GM23338 (cell line): ENCODE measurements at regions not wholly inside any gene's neighbourhood (a gene's known extent, or its start where the extent isn't known, plus 50 kb on each side); places are given as distances from the start of the nearest gene placed in this dataset.

Source experiments
- ATAC-seq: fragments of 200-7000 bp; cut with Tn5 transposase; 3 replicates; pipeline ENCODE4 v1.9.1; 2020
- DNase-seq: peaks from one replicate; pipeline ENCODE4 v3.0.0-alpha.2; 2015; ENCODE audit warnings: low spot score
- H2AFZ ChIP-seq: fragments of 200-600 bp; sonication (generic); 2 replicates; pipeline ENCODE4 v1.8.0; 2016; ENCODE audit warnings: antibody characterized with exemption, mild to moderate bottlenecking, moderate library complexity
- H3F3A ChIP-seq: fragments of 200-600 bp; sonication (generic); replicated peaks from 2 replicates; pipeline ENCODE4 v1.8.0; 2017; ENCODE audit warnings: antibody characterized with exemption, mixed run types, low read depth
- H3K27ac ChIP-seq: fragments of 200-600 bp; sonication (generic); 2 replicates; pipeline ENCODE4 v1.6.1; 2016; ENCODE audit warnings: low read depth
- H3K27me3 ChIP-seq: fragments of 200-600 bp; sonication (generic); 2 replicates; pipeline ENCODE4 v1.8.0; 2016; ENCODE audit warnings: mild to moderate bottlenecking, mixed run types, moderate library complexity; ENCODE audit not compliant: insufficient read depth
- H3K36me3 ChIP-seq: fragments of 200-600 bp; sonication (generic); 2 replicates; pipeline ENCODE4 v1.8.0; 2016; ENCODE audit warnings: mild to moderate bottlenecking; ENCODE audit not compliant: insufficient read depth
- H3K4me1 ChIP-seq: fragments of 200-600 bp; sonication (generic); 2 replicates; pipeline ENCODE4 v1.8.0; 2016; ENCODE audit warnings: mild to moderate bottlenecking, moderate library complexity; ENCODE audit not compliant: insufficient read depth
- H3K4me2 ChIP-seq: fragments of 200-600 bp; sonication (generic); 2 replicates; pipeline ENCODE4 v1.7.1; 2017; ENCODE audit warnings: mixed run types
- H3K4me3 ChIP-seq: fragments of 200-600 bp; sonication (generic); 2 replicates; pipeline ENCODE4 v1.6.1; 2016; ENCODE audit warnings: mixed run types
- H3K79me2 ChIP-seq: fragments of 200-600 bp; sonication (generic); replicated peaks from 2 replicates; pipeline ENCODE4 v1.8.0; 2017; ENCODE audit warnings: mild to moderate bottlenecking; ENCODE audit not compliant: insufficient read depth
- H3K9me2 ChIP-seq: fragments of 200-600 bp; sonication (generic); 2 replicates; pipeline ENCODE4 v1.8.0; 2017; ENCODE audit not compliant: insufficient read depth
- H4K20me1 ChIP-seq: fragments of 200-600 bp; sonication (generic); replicated peaks from 2 replicates; pipeline ENCODE4 v1.8.0; 2017; ENCODE audit warnings: mild to moderate bottlenecking; ENCODE audit not compliant: insufficient read depth
- H3K27ac Mint-ChIP-seq: 2 replicates; pipeline ENCODE4 v1.8.0; 2020; ENCODE audit warnings: inconsistent platforms, mild to moderate bottlenecking, moderate library complexity, mixed read lengths
- H3K27me3 Mint-ChIP-seq: 3 replicates; pipeline ENCODE4 v1.8.0; 2022; ENCODE audit warnings: low read depth, mild to moderate bottlenecking, moderate library complexity, mixed read lengths, inconsistent platforms; ENCODE audit not compliant: insufficient read depth, poor library complexity
- H3K36me3 Mint-ChIP-seq: 3 replicates; pipeline ENCODE4 v1.8.0; 2021; ENCODE audit warnings: low read depth, mild to moderate bottlenecking, inconsistent platforms, moderate library complexity, mixed read lengths
- H3K4me1 Mint-ChIP-seq: 3 replicates; pipeline ENCODE4 v1.8.0; 2020; ENCODE audit warnings: mild to moderate bottlenecking, inconsistent platforms, mixed read lengths
- H3K4me3 Mint-ChIP-seq: 3 replicates; pipeline ENCODE4 v1.8.0; 2021; ENCODE audit warnings: moderate library complexity, mild to moderate bottlenecking, inconsistent platforms, mixed read lengths
- H3K9me3 Mint-ChIP-seq: 3 replicates; pipeline ENCODE4 v1.8.0; 2020; ENCODE audit warnings: moderate library complexity, mild to moderate bottlenecking, inconsistent platforms, mixed read lengths
- CREB1 ChIP-seq: fragments of 250-450 bp; sonication (Bioruptor Pico); IDR thresholded peaks from 2 replicates; pipeline ENCODE4 v1.5.0; 2020; ENCODE audit warnings: low read depth, mild to moderate bottlenecking, moderate library complexity
- CTCF ChIP-seq, 2 experiments: fragments of 200-600 bp in 1 of 2; sonication (generic) in 1 of 2; conservative IDR thresholded peaks; 2 replicates each; pipeline versions ENCODE4 v1.5.1 to v1.6.1; 2016 to 2017; ENCODE audit warnings: antibody characterized with exemption in 2 of 2, low read depth in 2 of 2, mild to moderate bottlenecking in 2 of 2, moderate library complexity in 1 of 2
- EZH2 ChIP-seq: fragments of 200-600 bp; sonication (generic); IDR thresholded peaks from one replicate; pipeline ENCODE4 v1.8.0; 2017; ENCODE audit warnings: antibody characterized with exemption, mild to moderate bottlenecking, low read depth; ENCODE audit not compliant: unreplicated experiment
- EZH2phosphoT487 ChIP-seq: fragments of 200-600 bp; sonication (generic); IDR thresholded peaks from one replicate; pipeline ENCODE4 v1.8.1; 2018; ENCODE audit warnings: antibody characterized with exemption; ENCODE audit not compliant: unreplicated experiment
- JUNB ChIP-seq: IDR thresholded peaks from one replicate; pipeline ENCODE4 v1.6.1; 2016; ENCODE audit warnings: antibody characterized with exemption; ENCODE audit not compliant: unreplicated experiment
- NANOG ChIP-seq: IDR thresholded peaks from 2 replicates; pipeline ENCODE4 v1.6.1; 2016; ENCODE audit warnings: antibody characterized with exemption, borderline replicate concordance
- POLR2AphosphoS5 ChIP-seq: IDR thresholded peaks from 2 replicates; pipeline ENCODE4 v1.6.1; 2016; ENCODE audit warnings: antibody characterized with exemption, low read depth
- REST ChIP-seq: IDR thresholded peaks from one replicate; pipeline ENCODE4 v1.6.1; 2018; ENCODE audit warnings: antibody characterized with exemption; ENCODE audit not compliant: unreplicated experiment
- STAT1 ChIP-seq: IDR thresholded peaks from one replicate; pipeline ENCODE4 v1.6.1; 2016; ENCODE audit warnings: antibody characterized with exemption; ENCODE audit not compliant: unreplicated experiment
- ZNF114 ChIP-seq: fragments of 250-450 bp; sonication (Bioruptor Pico); IDR thresholded peaks from 2 replicates; pipeline ENCODE4 v1.5.0; 2020; ENCODE audit warnings: mild to moderate bottlenecking, moderate library complexity
- ZNF331 ChIP-seq: fragments of 250-450 bp; sonication (Bioruptor Pico); IDR thresholded peaks from 2 replicates; pipeline ENCODE4 v1.5.0; 2020; ENCODE audit warnings: low read depth, mild to moderate bottlenecking, moderate library complexity

GRCh38 chr20:6513599-6513998 is 253.9 kb upstream of the BMP2 start (continued):
- TF ChIP-seq EZH2 (no peak), CTCF (conservative IDR thresholded peaks at IDR 0.05; ENCODE audit: low read depth in 2 of 2) (no peak), ZNF331 (CRISPR knock-in tag) (no peak), JUNB (no peak), NANOG (no peak), EZH2phosphoT487 (no peak), POLR2AphosphoS5 (no peak)

- no peak overlapping the region for H3K4me3 ChIP-seq
- no peak overlapping the region for H3K4me2 ChIP-seq
- no peaks in the 10 kb centered on the region for H4K20me1 ChIP-seq
- no peak overlapping the region for H3K27ac ChIP-seq
- DNase-seq (no peak), ATAC-seq (no peak)
- Mint-ChIP-seq H3K4me1 (no peaks in the 10 kb centered on the region), H3K36me3 (no peaks in the 10 kb centered on the region; the same call in 2 of the 3 replicates), H3K27ac (no peak overlapping the region), H3K27me3 (no peaks in the 10 kb centered on the region), H3K4me3 (no peak overlapping the region), H3K9me3 (peaks cover 6% of the 10 kb centered on the region; the same call in 1 of the 3 replicates)
- H3K27me3 ChIP-seq: no peaks in the 10 kb centered on the region
- peaks cover 6% of the 10 kb centered on the region; the same call in 1 of the 2 replicates for H3K9me2 ChIP-seq
- H3F3A ChIP-seq: no peaks in the 10 kb centered on the region
- no peaks in the 10 kb centered on the region for H3K4me1 ChIP-seq
- TF ChIP-seq STAT1 (no peak), REST (no peak), POLR2AphosphoS5 (no peak), EZH2phosphoT487 (no peak), JUNB (no peak)
- H3K79me2 ChIP-seq: no peaks in the 10 kb centered on the region
- H2AFZ ChIP-seq: no peak overlapping the region
- no peaks in the 10 kb centered on the region for H3K36me3 ChIP-seq
These were observed 258.1 kb upstream of the BMP2 start for GRCh38 chr20:6509374-6509773.

- H3F3A ChIP-seq: no peaks in the 10 kb centered on the region
- H3K4me1 Mint-ChIP-seq: no peaks in the 10 kb centered on the region
- H3K4me1 ChIP-seq: no peaks in the 10 kb centered on the region
- no peak overlapping the region for H3K4me2 ChIP-seq
- peaks cover 6% of the 10 kb centered on the region; the same call in 1 of the 3 replicates for H3K9me3 Mint-ChIP-seq
- H3K27ac Mint-ChIP-seq: no peak overlapping the region
- no peaks in the 10 kb centered on the region; the same call in 2 of the 3 replicates for H3K36me3 Mint-ChIP-seq
- no peak overlapping the region for H3K4me3 ChIP-seq
- no peak overlapping the region for H3K27ac ChIP-seq
- H3K27me3 Mint-ChIP-seq: no peaks in the 10 kb centered on the region
- peaks cover 6% of the 10 kb centered on the region; the same call in 1 of the 2 replicates for H3K9me2 ChIP-seq
- no peaks in the 10 kb centered on the region for H3K36me3 ChIP-seq
- H3K27me3 ChIP-seq: no peaks in the 10 kb centered on the region
- H3K79me2 ChIP-seq: no peaks in the 10 kb centered on the region
- TF ChIP-seq CREB1: no peak
- no peak for TF ChIP-seq STAT1
- no peak for TF ChIP-seq NANOG
- TF ChIP-seq ZNF114 (CRISPR knock-in tag): no peak
- no peak for DNase-seq
- H4K20me1 ChIP-seq: no peaks in the 10 kb centered on the region
- no peak overlapping the region for H3K4me3 Mint-ChIP-seq
- no peak overlapping the region for H2AFZ ChIP-seq
- no peak for ATAC-seq
These were observed 260.6 kb upstream of the BMP2 start for GRCh38 chr20:6506906-6507305.
